Keratinocyte (primary cell): ENCODE measurements at regions not wholly inside any gene's neighbourhood (a gene's known extent, or its start where the extent isn't known, plus 50 kb on each side); places are given as distances from the start of the nearest gene placed in this dataset.

Experiments used
- CTCF ChIP-seq, 3 experiments: IDR thresholded peaks in 1 of 3; conservative IDR thresholded peaks in 1 of 3; optimal IDR thresholded peaks in 1 of 3; 2 replicates in 2 of 3; 3 replicates in 1 of 3; pipeline versions ENCODE3 to v1.5.1; 2011; ENCODE audit warnings: low read length in 3 of 3, mild to moderate bottlenecking in 3 of 3, moderate library complexity in 2 of 3, control low read depth in 1 of 3, inconsistent platforms in 1 of 3; ENCODE audit not compliant: insufficient read depth in 2 of 3; ENCODE audit errors: extremely low read depth in 1 of 3
- EZH2 ChIP-seq: IDR thresholded peaks from one replicate; pipeline ENCODE4 v1.6.1; 2012; ENCODE audit warnings: inconsistent platforms, mild to moderate bottlenecking, low read length, moderate library complexity

- TF ChIP-seq CTCF (optimal IDR thresholded peaks at IDR 0.05 in 1 of 3, IDR thresholded peaks at IDR 0.05 in 1 of 3, conservative IDR thresholded peaks at IDR 0.05 in 1 of 3; ENCODE audit: extremely low read depth in 1 of 3, insufficient read depth in 2 of 3, low read length in 3 of 3) (no peak), EZH2 (no peak)
These were observed 68.3 kb upstream of the SHB start for GRCh38 chr9:38137342-38137741.
